Stomach smooth muscle (tissue), 2 donors: ENCODE measurements at regions not wholly inside any gene's neighbourhood (a gene's known extent, or its start where the extent isn't known, plus 50 kb on each side); places are given as distances from the start of the nearest gene placed in this dataset.

Source experiments
- H3K27ac ChIP-seq: one replicate; pipeline ENCODE4 v1.7.0; 2013; ENCODE audit warnings: mild to moderate bottlenecking, low read length, inconsistent platforms
- H3K27me3 ChIP-seq, 2 donors: one replicate each; pipeline ENCODE4 v1.7.0; 2013; ENCODE audit warnings: low read length in 2 of 2; ENCODE audit not compliant: insufficient read depth in 2 of 2, control insufficient read depth in 1 of 2
- H3K36me3 ChIP-seq, 2 donors: one replicate each; pipeline ENCODE4 v1.7.0; 2013; ENCODE audit warnings: low read length in 2 of 2; ENCODE audit not compliant: control insufficient read depth in 2 of 2, insufficient read depth in 2 of 2
- H3K4me1 ChIP-seq: one replicate; pipeline ENCODE4 v1.7.0; 2013; ENCODE audit warnings: low read length; ENCODE audit not compliant: control insufficient read depth, insufficient read depth
- H3K4me3 ChIP-seq, 2 donors: one replicate each; pipeline ENCODE4 v1.7.0; 2013; ENCODE audit warnings: low read length in 2 of 2
- H3K9ac ChIP-seq, 2 donors: one replicate each; pipeline ENCODE4 v1.7.0; 2013; ENCODE audit warnings: low read length in 2 of 2, mild to moderate bottlenecking in 1 of 2
- H3K9me3 ChIP-seq, 2 donors: one replicate each; pipeline ENCODE4 v1.7.0; 2013; ENCODE audit warnings: low read length in 2 of 2; ENCODE audit not compliant: control insufficient read depth in 2 of 2
- donor health status: healthy.
- donor health status: Pancreatic carcinoma.

GRCh38 chr13:76622315-76623040, 263.7 kb downstream of the KCTD12 start:
- no peak overlapping the region for H3K9ac ChIP-seq
- no peak overlapping the region for H3K27ac ChIP-seq
- H3K27me3 ChIP-seq = no peaks in the 10 kb centered on the region
- no peak overlapping the region for H3K4me3 ChIP-seq
- H3K36me3 ChIP-seq = no peaks in the 10 kb centered on the region
- peaks cover 0 to 3% of the 10 kb centered on the region in 2 donors for H3K9me3 ChIP-seq
- no peaks in the 10 kb centered on the region for H3K4me1 ChIP-seq

GRCh38 chr13:76621705-76622104, 264.5 kb downstream of the KCTD12 start:
- H3K27me3 ChIP-seq = no peaks in the 10 kb centered on the region
- no peaks in the 10 kb centered on the region for H3K36me3 ChIP-seq
- H3K27ac ChIP-seq = no peak overlapping the region
- no peak overlapping the region for H3K9ac ChIP-seq
- H3K9me3 ChIP-seq = peaks cover 0 to 3% of the 10 kb centered on the region in 2 donors
- H3K4me1 ChIP-seq = no peaks in the 10 kb centered on the region
- H3K4me3 ChIP-seq = no peak overlapping the region

- no peak overlapping the region for H3K27ac ChIP-seq
- peaks cover 0 to 3% of the 10 kb centered on the region in 2 donors for H3K9me3 ChIP-seq
- no peak overlapping the region for H3K9ac ChIP-seq
- H3K4me3 ChIP-seq = no peak overlapping the region
- H3K4me1 ChIP-seq = no peaks in the 10 kb centered on the region
- H3K36me3 ChIP-seq = no peaks in the 10 kb centered on the region
- no peaks in the 10 kb centered on the region for H3K27me3 ChIP-seq
Measured at GRCh38 chr13:76620036-76620435, 266.2 kb downstream of the KCTD12 start.

GRCh38 chr13:76619631-76620030, 266.6 kb downstream of the KCTD12 start:
- H3K9ac ChIP-seq = no peak overlapping the region
- no peak overlapping the region for H3K27ac ChIP-seq
- no peaks in the 10 kb centered on the region for H3K36me3 ChIP-seq
- no peaks in the 10 kb centered on the region for H3K27me3 ChIP-seq
- no peaks in the 10 kb centered on the region for H3K4me1 ChIP-seq
- H3K4me3 ChIP-seq = no peak overlapping the region
- H3K9me3 ChIP-seq = peaks cover 0 to 3% of the 10 kb centered on the region in 2 donors

GRCh38 chr13:76610819-76611415, 275.3 kb downstream of the KCTD12 start:
- Histone ChIP-seq H3K9me3 (no peaks in the 10 kb centered on the region), H3K27me3 (no peaks in the 10 kb centered on the region), H3K36me3 (no peaks in the 10 kb centered on the region), H3K27ac (no peak overlapping the region), H3K4me3 (no peak overlapping the region), H3K4me1 (no peaks in the 10 kb centered on the region), H3K9ac (no peak overlapping the region)

GRCh38 chr13:76609643-76610042, 276.6 kb downstream of the KCTD12 start:
- no peak overlapping the region for H3K4me3 ChIP-seq
- no peaks in the 10 kb centered on the region for H3K9me3 ChIP-seq
- no peaks in the 10 kb centered on the region for H3K4me1 ChIP-seq
- H3K27me3 ChIP-seq = no peaks in the 10 kb centered on the region
- H3K9ac ChIP-seq = no peak overlapping the region
- no peaks in the 10 kb centered on the region for H3K36me3 ChIP-seq
- H3K27ac ChIP-seq = no peak overlapping the region

- Histone ChIP-seq H3K9me3 (no peaks in the 10 kb centered on the region), H3K27ac (no peak overlapping the region), H3K4me3 (no peak overlapping the region), H3K27me3 (no peaks in the 10 kb centered on the region), H3K36me3 (no peaks in the 10 kb centered on the region), H3K9ac (no peak overlapping the region), H3K4me1 (no peaks in the 10 kb centered on the region)
Measured at GRCh38 chr13:76607866-76608265, 278.3 kb downstream of the KCTD12 start.

- Histone ChIP-seq H3K9me3 (no peaks in the 10 kb centered on the region), H3K36me3 (no peaks in the 10 kb centered on the region), H3K4me3 (no peak overlapping the region)
Measured at GRCh38 chr13:76600081-76600480, 286.1 kb downstream of the KCTD12 start.

GRCh38 chr13:76597868-76598267, 288.3 kb downstream of the KCTD12 start:
- Histone ChIP-seq H3K27ac (no peak overlapping the region), H3K9me3 (no peaks in the 10 kb centered on the region), H3K9ac (no peak overlapping the region), H3K36me3 (no peaks in the 10 kb centered on the region), H3K4me1 (no peaks in the 10 kb centered on the region), H3K4me3 (no peak overlapping the region), H3K27me3 (no peaks in the 10 kb centered on the region)

More at GRCh38 chr13:76600081-76600480, 286.1 kb downstream of the KCTD12 start:
- H3K27me3 ChIP-seq = no peaks in the 10 kb centered on the region
- H3K27ac ChIP-seq = no peak overlapping the region
- H3K9ac ChIP-seq = no peak overlapping the region
- no peaks in the 10 kb centered on the region for H3K4me1 ChIP-seq

GRCh38 chr13:76596216-76596615, 290.0 kb downstream of the KCTD12 start:
- Histone ChIP-seq H3K4me1 (no peaks in the 10 kb centered on the region), H3K36me3 (no peaks in the 10 kb centered on the region), H3K9me3 (no peaks in the 10 kb centered on the region), H3K4me3 (no peak overlapping the region), H3K27ac (no peak overlapping the region), H3K9ac (no peak overlapping the region), H3K27me3 (no peaks in the 10 kb centered on the region)

GRCh38 chr13:76594435-76594834, 291.8 kb downstream of the KCTD12 start:
- Histone ChIP-seq H3K27ac (no peak overlapping the region), H3K9ac (no peak overlapping the region)

More at GRCh38 chr13:76594435-76594834, 291.8 kb downstream of the KCTD12 start:
- H3K9me3 ChIP-seq = no peaks in the 10 kb centered on the region
- H3K27me3 ChIP-seq = no peaks in the 10 kb centered on the region
- no peaks in the 10 kb centered on the region for H3K36me3 ChIP-seq
- no peaks in the 10 kb centered on the region for H3K4me1 ChIP-seq
- no peak overlapping the region for H3K4me3 ChIP-seq
